NCI-H2107 (cell line): ENCODE measurements at regions not wholly inside any gene's neighbourhood (a gene's known extent, or its start where the extent isn't known, plus 50 kb on each side); places are given as distances from the start of the nearest gene placed in this dataset.
A peak's percentile ranks its signal among the peaks of the same experiment; 100 is the strongest.

Source experiments
- DNase-seq: peaks from one replicate; lab custom pipeline; 2025; lab: John Stamatoyannopoulos, UW

DNA sequence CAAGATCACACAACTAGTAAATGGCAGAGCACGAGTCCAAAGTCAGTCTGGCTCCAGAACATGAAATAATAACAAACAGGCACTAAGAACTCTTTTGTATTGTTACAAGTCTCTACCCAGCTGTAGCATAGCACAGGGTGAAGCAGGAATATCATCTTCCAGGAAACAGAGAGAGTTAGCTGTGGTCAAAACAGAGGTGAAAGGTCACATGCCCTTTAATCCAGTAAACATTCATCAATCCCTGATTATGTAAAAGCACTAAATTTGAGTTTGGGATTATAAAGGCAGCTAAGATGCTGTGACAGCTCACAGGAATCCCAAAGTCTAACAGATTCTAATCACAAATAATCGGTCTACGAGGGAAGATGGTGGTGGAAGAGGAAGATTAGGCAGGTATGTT is 133.0 kb upstream of the ASTN2 start:
- no peak for DNase-seq

DNA sequence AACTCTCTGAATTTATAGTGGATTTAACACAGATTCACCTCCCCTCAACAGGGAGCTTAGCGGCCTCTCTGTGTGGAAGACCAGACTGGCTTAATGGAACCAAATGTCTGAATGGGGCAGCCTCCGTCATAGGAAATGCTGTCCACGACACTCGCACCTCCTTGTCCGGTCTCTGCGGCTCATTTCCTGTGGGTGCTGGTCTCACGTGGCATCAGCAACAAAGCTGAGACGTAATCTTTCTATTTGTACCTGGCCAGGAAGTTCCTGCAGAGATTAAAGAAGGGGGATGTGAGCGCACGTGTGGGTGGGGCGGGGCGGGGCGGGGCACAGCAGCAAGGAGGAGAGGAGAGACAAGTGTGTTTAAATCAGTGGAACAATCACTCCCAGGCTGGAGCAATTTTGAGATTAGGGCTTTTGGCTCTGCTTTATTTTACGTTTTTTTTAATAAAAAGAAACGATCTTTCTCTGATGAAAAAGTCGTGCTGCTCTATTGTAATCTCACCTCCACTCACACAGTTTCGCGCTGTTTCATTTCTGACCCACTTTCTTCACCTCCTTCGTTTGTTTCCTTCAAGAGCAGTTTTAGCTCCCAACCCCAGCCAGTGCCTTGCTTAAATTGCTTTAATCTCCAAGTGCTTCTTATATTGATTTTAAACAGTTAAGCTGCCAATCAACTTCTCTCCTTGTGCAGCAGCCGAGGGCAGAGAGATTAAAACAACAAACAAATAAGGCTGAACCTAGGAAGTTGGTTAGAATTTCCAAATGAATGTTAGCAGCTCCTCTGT is 132.2 kb upstream of the ASTN2 start:
- no peak for DNase-seq

DNA sequence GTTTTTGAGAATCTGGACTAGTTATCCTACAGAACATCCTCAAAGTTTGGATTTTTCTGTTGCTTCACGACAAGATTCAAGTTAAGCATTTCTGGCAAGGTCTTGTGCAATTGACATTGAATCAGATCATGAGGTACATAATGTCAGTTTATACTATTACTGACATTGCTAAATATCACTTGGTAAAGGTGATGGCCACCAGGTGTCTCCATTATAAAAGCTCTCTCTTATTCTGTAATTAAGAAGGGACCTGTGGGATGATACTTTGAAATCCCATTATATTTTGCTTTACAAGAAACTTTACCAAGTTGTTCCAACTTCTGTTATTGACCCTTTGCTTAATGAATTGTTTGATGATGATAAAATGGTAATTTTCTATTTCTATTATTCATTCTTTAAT is 131.0 kb upstream of the ASTN2 start:
- DNase-seq: no peak

DNA sequence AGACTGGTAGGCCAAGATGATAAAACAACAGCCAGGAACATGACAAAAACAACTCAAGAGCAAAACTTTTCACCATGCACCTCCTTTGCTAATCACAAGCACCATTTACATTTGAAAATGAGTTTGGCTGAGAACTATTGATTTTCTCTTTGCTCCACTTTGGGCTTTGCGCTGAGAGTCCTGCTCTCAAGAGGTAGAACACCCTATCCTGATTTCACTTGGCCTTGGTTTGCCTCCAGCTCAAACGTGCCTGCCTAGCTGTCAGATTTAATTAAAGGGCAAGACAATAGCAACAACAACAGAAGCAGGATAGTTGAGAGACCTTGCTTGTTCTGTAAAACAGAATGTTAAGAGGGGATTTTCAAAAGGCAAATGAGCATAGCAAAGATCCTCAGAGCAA is 128.2 kb upstream of the ASTN2 start:
- DNase-seq: peak; percentile 31

DNA sequence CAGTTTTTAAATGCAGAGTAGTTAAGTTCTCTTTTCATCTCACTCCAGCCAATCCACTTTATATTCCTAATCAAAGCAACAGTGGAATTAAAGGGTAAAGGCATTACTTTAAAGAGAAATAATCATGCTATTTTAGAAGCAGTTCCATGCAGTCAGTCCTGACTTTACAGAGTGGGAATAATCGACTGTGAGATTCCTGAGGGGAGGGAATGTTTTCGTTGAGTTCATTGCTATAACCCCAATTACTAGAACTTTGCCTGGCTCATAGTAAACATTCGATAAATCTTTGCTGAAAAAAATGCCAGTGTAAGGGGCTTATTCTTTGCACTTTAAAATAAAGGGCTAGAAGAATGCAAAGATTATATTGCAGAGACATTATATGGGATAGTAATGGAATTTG is 127.2 kb upstream of the ASTN2 start:
- DNase-seq: no peak

DNA sequence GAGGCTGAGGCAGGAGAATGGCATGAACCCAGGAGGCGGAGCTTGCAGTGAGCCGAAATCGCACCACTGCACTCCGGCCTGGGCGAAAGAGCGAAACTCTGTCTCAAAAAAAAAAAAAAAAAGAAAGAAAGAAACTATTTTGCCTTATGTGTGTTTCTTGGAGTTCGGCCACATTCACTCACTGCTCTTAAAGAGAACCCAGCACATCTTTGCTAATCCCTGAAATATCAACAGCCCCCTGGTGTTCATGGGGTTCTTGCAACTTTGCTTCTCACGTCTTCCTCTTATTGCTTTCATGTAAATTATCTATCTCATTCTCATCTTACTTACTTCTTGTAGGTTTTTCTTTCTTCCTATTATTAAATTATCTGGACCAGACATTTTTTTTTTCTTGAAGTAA is 126.3 kb upstream of the ASTN2 start:
- no peak for DNase-seq

DNA sequence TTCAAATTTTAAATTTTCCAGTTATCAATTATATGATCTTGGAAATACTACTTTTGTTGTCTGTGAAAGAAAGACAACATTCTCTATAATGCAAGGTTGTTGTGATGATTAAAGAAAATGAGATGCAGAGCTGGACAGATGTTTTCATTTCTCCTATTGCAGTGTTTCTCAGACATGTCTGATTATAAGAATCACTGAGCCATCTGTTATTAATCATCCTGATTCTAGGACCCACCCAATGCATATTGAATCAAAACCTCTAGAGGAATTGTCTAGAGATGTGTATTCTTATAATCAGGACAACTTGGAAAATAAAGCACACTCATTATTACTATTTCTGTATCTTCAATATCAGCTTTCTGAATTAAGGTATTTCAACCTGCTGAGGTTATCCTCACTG is 121.1 kb upstream of the ASTN2 start:
- DNase-seq: no peak

DNA sequence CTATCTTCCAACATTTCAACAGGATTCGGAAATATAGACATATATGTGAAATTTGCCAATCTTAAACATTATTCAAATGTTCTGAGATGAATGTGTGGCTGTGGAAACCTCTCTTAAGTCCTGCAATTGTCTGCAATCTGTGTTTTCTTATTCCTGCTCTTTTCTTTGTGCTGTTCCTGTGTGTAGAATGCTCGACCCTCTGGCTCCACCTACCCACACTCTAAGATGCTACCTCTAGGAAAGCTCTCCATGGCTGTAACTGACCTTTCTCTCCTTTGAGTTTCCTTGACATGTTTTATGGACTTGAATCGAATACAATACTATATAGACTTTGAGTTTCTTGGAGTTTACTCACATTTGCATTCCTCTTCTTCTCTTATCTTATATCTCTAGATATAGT is 120.6 kb upstream of the ASTN2 start:
- no peak for DNase-seq

DNA sequence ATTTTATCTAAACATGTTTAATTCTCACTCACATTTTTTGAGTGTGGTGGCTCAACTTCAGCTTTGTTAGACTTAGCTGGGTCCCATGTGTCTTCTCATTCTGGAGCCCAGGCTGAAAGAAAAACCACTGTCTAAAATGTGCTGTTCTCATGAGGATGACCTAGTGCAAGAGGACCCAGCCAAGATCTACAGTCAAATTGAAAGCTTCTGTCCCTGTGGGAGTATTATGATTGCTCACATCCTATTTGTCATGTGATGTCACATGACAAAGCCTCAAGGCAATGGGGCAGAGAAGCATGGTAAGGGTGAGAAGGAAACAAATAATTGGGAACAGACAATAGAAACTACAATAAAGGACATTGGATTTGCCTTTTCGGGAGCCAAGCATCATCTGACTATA is 113.4 kb upstream of the ASTN2 start:
- DNase-seq: no peak

DNA sequence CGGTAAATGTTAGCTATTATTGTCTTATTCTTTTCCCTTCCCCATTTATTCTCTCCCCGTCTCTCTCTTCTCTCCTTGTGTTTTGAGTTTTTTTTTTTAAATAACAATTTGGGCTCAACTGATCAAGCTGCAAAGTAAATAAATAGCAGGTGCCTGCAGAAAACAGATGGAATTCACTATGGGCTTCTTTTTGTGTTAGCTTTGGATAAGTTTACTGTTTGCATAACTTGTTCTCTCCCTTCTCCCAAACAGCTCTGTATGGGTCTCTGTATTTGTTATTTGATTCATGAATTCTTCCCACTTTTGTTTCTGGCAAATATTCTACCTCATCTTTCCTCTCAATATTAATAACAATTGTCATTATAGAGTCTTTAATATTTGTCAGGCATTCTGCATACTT is 111.8 kb upstream of the ASTN2 start:
- no peak for DNase-seq

DNA sequence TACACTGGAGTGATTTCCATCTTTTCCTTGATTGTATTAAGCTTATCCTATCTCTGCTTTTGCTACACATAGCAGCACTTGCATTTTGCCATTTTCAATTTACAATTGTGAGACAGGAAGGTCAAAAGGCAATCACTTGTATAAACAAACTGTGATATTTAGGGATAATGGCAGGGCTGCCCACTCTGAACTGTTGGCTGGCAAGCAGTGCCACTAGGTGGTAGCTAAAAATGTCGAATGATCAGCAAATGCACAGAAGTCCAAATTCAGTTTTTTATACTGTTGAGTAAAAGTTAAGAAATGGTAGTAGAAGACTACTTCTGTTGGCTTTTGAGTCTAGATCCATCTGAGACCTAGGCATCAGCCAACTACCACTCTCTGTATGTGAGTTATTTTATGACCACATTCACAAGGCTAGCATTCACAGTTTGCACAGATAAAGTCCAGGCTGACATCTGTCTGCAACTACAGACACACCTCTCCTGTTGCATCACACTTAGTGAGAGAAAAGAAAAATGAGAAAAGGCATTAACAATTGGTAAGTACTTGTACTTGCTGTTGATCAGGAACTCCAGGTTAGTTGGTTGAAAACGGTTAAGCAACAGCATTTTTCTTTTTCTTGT is 108.8 kb upstream of the ASTN2 start:
- no peak for DNase-seq

DNA sequence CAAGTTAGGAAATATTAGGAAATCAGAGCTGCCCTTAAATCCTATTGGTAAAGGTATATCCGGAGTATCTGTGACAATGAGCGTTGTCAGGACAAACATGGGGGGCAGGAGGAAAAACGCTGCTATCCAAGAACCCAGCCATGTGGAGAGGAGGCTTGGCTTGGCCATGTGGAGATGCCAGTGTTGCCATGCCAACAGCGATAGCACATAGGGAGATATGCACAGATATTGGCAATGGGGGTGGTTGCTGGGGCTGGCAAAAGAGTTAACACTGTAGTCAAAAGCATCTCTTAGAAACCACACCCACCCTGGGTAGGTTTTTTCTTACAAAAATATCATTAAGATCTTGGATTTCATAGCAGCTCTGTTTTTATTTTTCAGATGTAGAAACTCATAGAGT is 106.4 kb upstream of the ASTN2 start:
- no peak for DNase-seq

DNA sequence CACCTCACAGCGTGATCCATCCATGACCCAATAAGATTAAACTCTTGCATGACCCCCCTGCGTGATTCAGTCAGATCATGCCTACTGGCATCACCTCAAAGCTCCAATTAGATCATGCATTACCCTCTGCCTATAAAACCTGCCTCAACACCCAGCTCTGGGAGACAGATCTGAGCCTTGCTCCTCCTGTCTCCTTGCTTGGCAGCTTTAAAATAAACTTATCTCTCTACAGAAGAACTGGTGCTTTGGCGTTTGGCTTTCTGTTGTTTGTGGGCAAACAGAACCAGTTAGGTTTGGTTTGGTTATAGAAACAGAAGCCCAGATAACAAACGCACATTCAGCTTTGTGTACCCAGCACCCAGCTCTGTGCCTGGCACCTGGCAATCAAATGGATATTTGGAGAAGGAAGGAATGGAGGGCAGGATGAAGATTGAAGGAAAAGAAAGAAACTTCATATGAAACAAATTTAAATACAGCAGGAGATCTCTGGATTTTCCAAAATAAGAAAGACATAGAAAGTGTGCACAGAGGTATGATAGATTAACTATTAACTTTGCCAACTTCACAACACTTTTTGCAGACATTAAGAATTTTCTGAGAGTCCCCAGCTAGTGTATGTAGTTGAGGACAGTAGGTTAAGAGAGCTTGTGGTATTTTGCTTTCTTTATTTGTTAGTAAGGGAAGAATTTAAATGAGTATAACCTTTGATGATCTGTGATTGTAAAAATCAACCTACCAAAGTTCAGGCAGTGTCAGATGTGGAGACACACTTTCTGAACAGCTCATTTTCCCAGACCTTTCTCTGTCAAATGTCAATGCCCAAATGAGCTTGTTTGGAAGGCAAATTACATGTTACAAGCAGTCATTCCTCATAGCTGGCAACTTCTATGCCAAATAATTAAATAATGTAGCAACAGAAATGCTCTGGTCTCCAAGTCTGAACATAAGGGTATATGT is 102.1 kb upstream of the ASTN2 start:
- DNase-seq: peak; percentile 16

DNA sequence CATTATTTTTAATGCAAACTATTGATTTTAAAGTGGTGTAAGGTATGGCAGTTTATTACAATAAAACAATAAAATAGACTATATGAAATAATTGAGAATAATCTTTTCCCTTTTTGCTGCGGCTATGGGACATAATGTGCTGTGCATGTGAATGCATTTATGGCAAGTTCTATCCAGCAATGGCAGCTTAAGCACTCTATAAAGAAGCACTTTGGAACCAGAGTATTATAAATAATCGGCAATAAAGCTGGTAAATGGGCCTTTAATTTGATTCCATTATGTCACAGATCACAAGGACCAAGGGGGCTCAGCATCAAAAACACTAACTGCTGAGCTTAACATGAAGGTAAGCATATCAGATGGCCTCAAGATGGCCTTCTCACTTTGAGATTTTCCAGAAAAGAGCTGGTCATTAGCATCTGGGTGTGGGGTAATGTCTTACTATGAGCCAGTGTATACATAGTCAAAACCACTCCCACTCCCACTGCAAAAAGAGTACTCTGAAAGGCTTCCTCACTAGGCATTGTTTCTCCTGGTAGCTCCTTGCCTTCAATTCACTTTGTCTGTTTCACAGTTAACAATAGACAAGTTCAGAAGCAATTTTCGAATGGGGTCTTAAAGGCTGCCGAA is 97.1 kb upstream of the ASTN2 start:
- no peak for DNase-seq

DNA sequence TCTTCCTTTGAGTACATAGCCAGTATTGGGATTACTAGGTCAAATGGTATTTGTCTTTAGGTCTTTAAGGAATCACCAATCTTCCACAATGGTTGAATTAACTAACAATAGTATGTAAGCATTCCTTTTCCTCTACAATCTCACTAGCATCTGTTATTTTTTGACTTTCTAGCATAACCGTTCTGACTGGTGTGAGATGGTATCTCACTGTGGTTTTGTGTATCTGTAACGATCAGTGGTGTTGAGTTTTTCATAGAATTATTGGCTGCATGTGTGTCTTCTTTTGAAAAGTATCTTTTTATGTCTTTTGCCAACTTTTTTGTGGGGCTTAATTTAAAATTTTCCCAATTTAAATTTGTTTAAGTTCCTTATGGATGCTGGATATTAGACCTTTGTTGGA is 81.5 kb upstream of the ASTN2 start:
- DNase-seq: no peak

DNA sequence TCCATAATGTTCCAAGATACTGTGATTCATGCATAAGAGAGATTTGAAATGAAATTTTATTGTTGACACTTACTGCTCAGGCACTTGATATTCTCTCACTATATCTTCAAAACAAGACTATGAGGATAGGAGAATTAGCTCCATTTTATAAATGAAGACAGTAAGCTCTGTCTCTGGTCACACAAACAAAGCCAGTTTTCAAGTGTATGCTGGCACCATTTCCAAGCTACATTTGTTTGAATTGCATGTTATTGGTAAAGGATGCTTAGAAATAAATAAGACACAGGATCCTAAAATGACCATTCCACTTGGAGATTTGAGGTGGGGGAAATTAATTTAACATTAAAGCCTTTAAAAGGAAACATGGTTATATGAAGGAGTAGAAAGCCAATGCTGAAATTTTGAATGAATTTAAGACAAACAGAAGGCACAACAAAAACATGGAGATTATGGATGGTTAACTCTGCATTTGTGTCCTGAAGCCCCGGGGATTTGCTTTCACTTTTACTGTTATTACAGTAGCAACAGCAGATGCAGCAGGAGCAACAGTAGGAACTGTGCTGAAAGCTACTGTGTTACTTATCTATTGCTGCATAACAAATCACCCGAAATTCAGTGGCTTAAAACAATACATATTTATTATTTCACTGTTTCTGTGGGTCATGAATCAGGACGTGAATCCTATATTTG is 79.7 kb upstream of the ASTN2 start:
- peak; percentile 18 for DNase-seq

DNA sequence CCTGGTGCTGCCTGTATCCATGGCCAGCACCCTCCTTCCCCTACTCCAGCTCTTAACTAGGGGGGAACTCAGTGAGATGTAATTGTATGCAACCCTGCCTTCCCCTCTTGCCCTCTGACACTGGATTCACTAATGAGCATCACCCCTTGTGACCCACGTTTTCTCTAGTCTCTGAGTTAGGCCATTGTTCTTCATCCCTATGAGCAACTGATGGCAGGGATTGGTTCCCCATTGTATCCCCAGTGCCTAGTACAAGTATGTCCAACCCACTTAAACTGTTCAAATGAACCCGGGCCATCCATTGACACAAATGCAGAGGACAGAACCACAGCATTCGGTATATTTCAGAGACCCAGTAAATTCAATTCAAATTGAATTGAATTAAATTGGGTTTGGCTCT is 77.6 kb upstream of the ASTN2 start:
- no peak for DNase-seq

DNA sequence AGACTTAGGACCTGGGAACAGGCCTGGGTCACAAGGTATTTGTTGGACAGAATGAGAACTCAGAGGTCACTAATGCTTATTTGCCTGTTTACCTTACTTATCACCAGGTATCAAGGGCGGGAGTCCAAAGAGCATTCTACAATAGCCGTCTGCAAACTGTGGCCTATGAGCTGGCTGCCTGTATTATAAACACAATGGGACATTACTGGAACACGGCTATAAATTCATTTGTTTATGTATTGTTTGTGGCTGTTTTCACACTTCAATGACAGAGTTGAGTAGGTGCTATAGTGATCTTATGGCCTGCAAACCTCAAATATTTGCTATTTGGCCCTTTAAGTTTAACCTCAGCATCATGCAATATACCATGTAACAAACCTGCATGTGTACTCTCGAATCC is 76.6 kb upstream of the ASTN2 start:
- DNase-seq: no peak

DNA sequence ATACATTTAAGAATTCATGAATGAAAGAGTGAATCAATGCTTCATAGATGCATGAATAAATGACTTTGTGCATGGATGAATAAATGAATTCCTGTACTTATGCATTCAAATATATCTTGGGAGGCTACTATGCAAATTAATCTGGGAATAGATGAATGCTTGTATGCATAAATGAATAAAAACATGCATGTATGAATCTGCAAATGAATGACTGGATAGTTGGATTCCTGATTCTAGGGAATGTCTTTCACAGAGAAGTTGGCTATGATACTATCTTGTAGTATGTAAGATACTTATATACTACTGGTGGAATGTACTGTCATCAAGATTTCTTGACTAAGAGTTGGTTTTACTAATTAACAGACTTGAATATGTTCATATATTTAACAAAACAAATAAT is 75.3 kb upstream of the ASTN2 start:
- no peak for DNase-seq

DNA sequence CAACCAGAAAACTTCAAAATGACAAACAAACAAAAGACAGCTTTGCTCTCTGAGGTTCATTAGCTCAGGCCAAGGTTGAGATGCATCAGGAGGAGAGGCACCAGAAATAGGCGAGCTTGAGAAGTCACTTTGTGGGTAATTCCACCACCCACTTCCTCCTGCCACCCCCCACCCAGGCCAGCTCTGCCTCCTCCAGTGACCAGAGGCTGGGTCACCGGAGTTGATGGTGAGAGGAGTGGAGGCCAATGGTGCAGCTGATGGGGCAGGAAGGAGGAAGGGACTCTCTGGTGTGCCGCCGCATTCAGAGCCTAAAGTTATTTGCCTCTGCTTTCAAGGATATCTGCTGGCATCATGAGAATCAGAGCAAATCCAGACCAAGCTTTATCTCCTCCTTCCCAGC is 73.8 kb upstream of the ASTN2 start:
- no peak for DNase-seq

DNA sequence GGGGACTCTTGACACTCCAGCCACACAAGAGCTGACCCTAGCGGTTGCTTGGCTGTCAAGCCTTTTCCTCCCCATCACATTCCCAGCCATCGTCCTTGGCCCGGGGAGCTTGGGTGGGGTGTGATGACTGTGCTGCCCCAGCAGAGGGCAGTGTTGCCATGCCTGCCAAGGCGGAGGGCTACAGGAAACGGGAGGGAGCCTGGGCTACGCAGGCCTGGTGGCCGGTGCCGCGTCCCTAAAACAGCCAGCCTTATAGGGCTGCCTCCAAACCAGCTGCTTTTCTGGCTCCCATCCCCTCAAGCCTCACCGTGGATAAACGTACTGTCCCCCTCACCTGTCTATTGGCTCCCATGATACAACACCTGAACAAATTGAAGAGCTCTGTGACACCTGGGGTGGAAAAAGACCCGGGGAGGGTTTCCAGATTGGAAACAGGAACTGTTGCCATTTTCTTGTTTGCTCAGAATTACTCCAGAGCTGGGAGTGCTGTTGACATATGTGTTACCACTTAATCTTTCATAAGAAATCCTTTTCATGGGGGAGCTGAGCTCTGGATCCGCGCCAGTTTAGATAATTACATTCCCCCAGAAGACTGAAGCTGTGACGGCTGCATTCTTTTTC is 72.8 kb upstream of the ASTN2 start:
- peak; percentile 63 for DNase-seq
